IMR-90 (cell line): ENCODE measurements at regions not wholly inside any gene's neighbourhood (a gene's known extent, or its start where the extent isn't known, plus 50 kb on each side); places are given as distances from the start of the nearest gene placed in this dataset.

Experiments used
- ATAC-seq: fragments of 200-7000 bp; cut with Tn5 transposase; 2 replicates; pipeline ENCODE4 v1.9.1; 2020; ENCODE audit warnings: low read depth, mild to moderate bottlenecking, moderate library complexity
- BruUV-seq: library from RNA; stranded (reverse); fragments of 400-500 nt; replicated peaks from 2 replicates; lab custom pipeline; 2021; lab: Mats Ljungman, UMichigan
- CTCF ChIA-PET: fragments of 300-600 bp; formaldehyde crosslinking; extraction: SDS; loops from one replicate; lab custom pipeline; 2021; ENCODE audit warnings: antibody characterized with exemption; lab: Yijun Ruan, JAX
- POLR2A ChIA-PET: fragments of 300-600 bp; sonication (Branson Sonifier 250); formaldehyde crosslinking; loops from one replicate; lab custom pipeline; 2022; ENCODE audit warnings: antibody characterized with exemption; ENCODE audit not compliant: unreplicated experiment; lab: Charles Lee
- DNase-seq: peaks from one replicate; pipeline ENCODE4 v3.0.0; 2013
- H2AFZ ChIP-seq: replicated peaks from 2 replicates; pipeline ENCODE3; 2013; ENCODE audit warnings: low read length, mild to moderate bottlenecking; ENCODE audit not compliant: poor library complexity
- H2AK5ac ChIP-seq: 2 replicates; pipeline ENCODE4 v1.6.1; 2013; ENCODE audit warnings: low read depth, low read length, inconsistent platforms
- H2AK9ac ChIP-seq: replicated peaks from 2 replicates; pipeline ENCODE3; 2013; ENCODE audit warnings: mild to moderate bottlenecking, low read depth, low read length, moderate library complexity; ENCODE audit not compliant: poor library complexity
- H2BK120ac ChIP-seq: 2 replicates; pipeline ENCODE4 v1.6.1; 2013; ENCODE audit warnings: low read depth, low read length, inconsistent platforms
- H2BK15ac ChIP-seq: 3 replicates; pipeline ENCODE4 v1.6.1; 2013; ENCODE audit warnings: low read depth, low read length, inconsistent platforms
- H2BK20ac ChIP-seq: 2 replicates; pipeline ENCODE4 v1.6.1; 2013; ENCODE audit warnings: low read depth, mild to moderate bottlenecking, inconsistent platforms, low read length, moderate library complexity
- H2BK5ac ChIP-seq: 2 replicates; pipeline ENCODE4 v1.6.1; 2013; ENCODE audit warnings: mild to moderate bottlenecking, low read depth, low read length, inconsistent platforms; ENCODE audit not compliant: poor library complexity, severe bottlenecking
- H3K14ac ChIP-seq: replicated peaks from 2 replicates; pipeline ENCODE4 v1.6.1; 2013; ENCODE audit warnings: low read depth, low read length, inconsistent platforms
- H3K18ac ChIP-seq: 2 replicates; pipeline ENCODE4 v1.6.1; 2013; ENCODE audit warnings: low read depth, low read length, control low read depth
- H3K23ac ChIP-seq: 2 replicates; pipeline ENCODE4 v1.6.1; 2013; ENCODE audit warnings: low read depth, low read length, inconsistent platforms
- H3K27ac ChIP-seq: 2 replicates; pipeline ENCODE4 v1.5.1; 2013; ENCODE audit warnings: mild to moderate bottlenecking, control low read depth, low read length; ENCODE audit not compliant: insufficient read depth
- H3K27me3 ChIP-seq: 2 replicates; pipeline ENCODE4 v1.6.1; 2013; ENCODE audit warnings: low read length; ENCODE audit not compliant: control insufficient read depth, insufficient read depth
- H3K36me3 ChIP-seq: 2 replicates; pipeline ENCODE4 v1.6.1; 2013; ENCODE audit warnings: low read length, mixed read lengths; ENCODE audit not compliant: control insufficient read depth, insufficient read depth
- H3K4ac ChIP-seq: 2 replicates; pipeline ENCODE4 v1.6.1; 2013; ENCODE audit warnings: low read depth, low read length, inconsistent platforms
- H3K4me1 ChIP-seq: 2 replicates; pipeline ENCODE4 v1.6.1; 2013; ENCODE audit warnings: low read length, mixed read lengths; ENCODE audit not compliant: control insufficient read depth, insufficient read depth
- H3K4me2 ChIP-seq: 2 replicates; pipeline ENCODE4 v1.6.1; 2013; ENCODE audit warnings: low read depth, mild to moderate bottlenecking, control low read depth, low read length, moderate library complexity
- H3K4me3 ChIP-seq: 2 replicates; pipeline ENCODE4 v1.5.1; 2013; ENCODE audit warnings: low read depth, mild to moderate bottlenecking, control low read depth, low read length, moderate library complexity; ENCODE audit not compliant: insufficient read depth
- H3K56ac ChIP-seq: 2 replicates; pipeline ENCODE4 v1.6.1; 2013; ENCODE audit warnings: low read length, inconsistent platforms; ENCODE audit not compliant: insufficient read depth; ENCODE audit errors: extremely low read depth
- H3K79me1 ChIP-seq, 2 experiments: 2 replicates each; pipeline ENCODE4 v1.6.1; 2013; ENCODE audit warnings: low read length in 2 of 2, inconsistent platforms in 1 of 2, low read depth in 1 of 2
- H3K9ac ChIP-seq: 2 replicates; pipeline ENCODE4 v1.6.1; 2013; ENCODE audit warnings: low read depth, low read length, control low read depth
- H3K9me1 ChIP-seq: 2 replicates; pipeline ENCODE4 v1.6.1; 2013; ENCODE audit warnings: low read length, inconsistent platforms; ENCODE audit not compliant: insufficient read depth
- H3K9me3 ChIP-seq: 2 replicates; pipeline ENCODE4 v1.6.1; 2013; ENCODE audit warnings: low read length; ENCODE audit not compliant: control insufficient read depth, insufficient read depth
- H4K20me1 ChIP-seq: 2 replicates; pipeline ENCODE4 v1.6.1; 2013; ENCODE audit warnings: low read length, inconsistent platforms; ENCODE audit not compliant: insufficient read depth
- H4K5ac ChIP-seq: 2 replicates; pipeline ENCODE4 v1.6.1; 2013; ENCODE audit warnings: mild to moderate bottlenecking, low read depth, low read length, control low read depth
- H4K8ac ChIP-seq, 2 experiments: 2 replicates each; pipeline ENCODE4 v1.6.1; 2013; ENCODE audit warnings: low read depth in 2 of 2, low read length in 2 of 2, control low read depth in 1 of 2, inconsistent platforms in 1 of 2
- H4K91ac ChIP-seq: 2 replicates; pipeline ENCODE4 v1.6.1; 2013; ENCODE audit warnings: low read depth, low read length, inconsistent platforms; ENCODE audit not compliant: insufficient read depth
- CHD1 ChIP-seq: IDR thresholded peaks from 2 replicates; pipeline ENCODE4 v1.6.1; 2012; ENCODE audit warnings: low read depth, low read length, improper control_type of control experiment
- FOS ChIP-seq: fragments of 150-350 bp; IDR thresholded peaks from 2 replicates; pipeline ENCODE4 v1.6.1; 2016; ENCODE audit warnings: low read depth, low read length
- NFE2L2 ChIP-seq: fragments of 150-350 bp; IDR thresholded peaks from 2 replicates; pipeline ENCODE4 v1.6.1; 2016; ENCODE audit warnings: low read depth, mild to moderate bottlenecking, low read length
- WGBS, 2 experiments: methylation state at CpG; one replicate each; pipeline versions ENCODE4 v1.1.5 to v1.1.7; 2013; ENCODE audit warnings: missing lambda C conversion rate in 2 of 2; ENCODE audit not compliant: insufficient read length in 1 of 2; ENCODE audit errors: extremely low coverage in 2 of 2; 5-methylcytosine and 5-hydroxymethylcytosine counted together
- dilution Hi-C: fragments of 300-500 bp; cut with HindIII; formaldehyde crosslinking; loops from one replicate; pipeline ENCODE4 v1.14.3; 2018; ENCODE audit warnings: low sequenced_read_pairs; ENCODE audit not compliant: unreplicated experiment
- in situ Hi-C: fragments of 300-500 bp; cut with MboI; formaldehyde crosslinking; loops from 3 replicates; pipeline ENCODE4 v1.14.3; 2019; ENCODE audit warnings: low sequenced_read_pairs, inconsistent platforms, mixed read lengths
- intact Hi-C: fragments of 100-400 bp; cut with micrococcal nuclease; formaldehyde crosslinking; loops from 2 replicates; pipeline ENCODE4 v1.10.0; 2022
- TF ChIP-seq, protein P1 (sequence below): fragments of 150-350 bp; IDR thresholded peaks from 2 replicates; pipeline ENCODE4 v1.6.1; 2017; ENCODE audit warnings: mild to moderate bottlenecking, antibody characterized with exemption, low read length, low read depth
- TF ChIP-seq, protein P2 (sequence below): fragments of 150-350 bp; IDR thresholded peaks from 2 replicates; pipeline ENCODE4 v1.6.1; 2016; ENCODE audit warnings: low read depth, mild to moderate bottlenecking, low read length, moderate library complexity, borderline replicate concordance
- TF ChIP-seq, protein P3 (sequence below): conservative IDR thresholded peaks from 2 replicates; pipeline ENCODE4 v1.5.1; 2012; ENCODE audit warnings: mild to moderate bottlenecking, low read depth, low read length, improper control_type of control experiment

DNA sequence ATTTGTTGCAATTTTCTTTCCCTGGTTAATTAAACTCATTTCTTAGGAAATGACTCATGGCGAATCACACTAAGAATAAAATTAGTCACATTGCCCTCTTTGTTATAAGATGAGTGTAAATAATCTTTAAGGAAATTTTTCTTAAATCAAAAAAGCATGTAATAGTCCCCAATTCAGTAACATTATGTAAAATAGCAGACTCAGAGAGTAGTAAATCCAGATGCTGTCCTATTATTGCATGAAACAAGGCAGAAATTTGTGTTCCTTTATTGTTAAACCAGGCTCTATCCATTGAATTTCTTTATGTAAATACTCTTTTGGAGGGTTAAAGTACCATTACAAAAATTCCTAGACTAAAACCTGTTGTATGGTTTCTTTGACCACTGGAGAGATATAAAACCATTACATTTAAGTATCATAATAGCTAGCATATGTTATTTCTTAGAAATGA, 154.5 kb upstream of the C1orf87 start:
- H3K14ac ChIP-seq = no peak overlapping the region
- no peak overlapping the region for H4K5ac ChIP-seq
- intact Hi-C loops = no loop called here
- no peak overlapping the region for H3K4me2 ChIP-seq
- no peak overlapping the region for H2AK5ac ChIP-seq
- H3K18ac ChIP-seq = no peak overlapping the region
- H2BK15ac ChIP-seq = no peak overlapping the region
- no peaks in the 10 kb centered on the region for H3K9me1 ChIP-seq
- DNase-seq (peak; percentile 0), ATAC-seq (no peak)
- H3K4me1 ChIP-seq = no peaks in the 10 kb centered on the region
- no peak overlapping the region for H3K9ac ChIP-seq
- no TSS peak for BruUV-seq
- no peak overlapping the region for H2AK9ac ChIP-seq
- POLR2A ChIA-PET = no interaction called here
- WGBS, 2 experiments = no CpG with 5 or more reads among the region's 1 CpG
- H4K8ac ChIP-seq = no peak overlapping the region
- H3K79me1 ChIP-seq = no peaks in the 10 kb centered on the region
- no peaks in the 10 kb centered on the region for H3K27me3 ChIP-seq
- H2AFZ ChIP-seq = no peak overlapping the region
- H2BK5ac ChIP-seq = no peak overlapping the region
- H3K4ac ChIP-seq = no peak overlapping the region
- H3K4me3 ChIP-seq = no peak overlapping the region
- H4K91ac ChIP-seq = no peak overlapping the region
- TF ChIP-seq, protein P1, sequence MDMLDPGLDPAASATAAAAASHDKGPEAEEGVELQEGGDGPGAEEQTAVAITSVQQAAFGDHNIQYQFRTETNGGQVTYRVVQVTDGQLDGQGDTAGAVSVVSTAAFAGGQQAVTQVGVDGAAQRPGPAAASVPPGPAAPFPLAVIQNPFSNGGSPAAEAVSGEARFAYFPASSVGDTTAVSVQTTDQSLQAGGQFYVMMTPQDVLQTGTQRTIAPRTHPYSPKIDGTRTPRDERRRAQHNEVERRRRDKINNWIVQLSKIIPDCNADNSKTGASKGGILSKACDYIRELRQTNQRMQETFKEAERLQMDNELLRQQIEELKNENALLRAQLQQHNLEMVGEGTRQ = no peak
- TF ChIP-seq, protein P2, sequence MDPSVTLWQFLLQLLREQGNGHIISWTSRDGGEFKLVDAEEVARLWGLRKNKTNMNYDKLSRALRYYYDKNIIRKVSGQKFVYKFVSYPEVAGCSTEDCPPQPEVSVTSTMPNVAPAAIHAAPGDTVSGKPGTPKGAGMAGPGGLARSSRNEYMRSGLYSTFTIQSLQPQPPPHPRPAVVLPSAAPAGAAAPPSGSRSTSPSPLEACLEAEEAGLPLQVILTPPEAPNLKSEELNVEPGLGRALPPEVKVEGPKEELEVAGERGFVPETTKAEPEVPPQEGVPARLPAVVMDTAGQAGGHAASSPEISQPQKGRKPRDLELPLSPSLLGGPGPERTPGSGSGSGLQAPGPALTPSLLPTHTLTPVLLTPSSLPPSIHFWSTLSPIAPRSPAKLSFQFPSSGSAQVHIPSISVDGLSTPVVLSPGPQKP = no peak
- TF ChIP-seq FOS (no peak), CHD1 (no peak), NFE2L2 (no peak)
- TF ChIP-seq, protein P3, sequence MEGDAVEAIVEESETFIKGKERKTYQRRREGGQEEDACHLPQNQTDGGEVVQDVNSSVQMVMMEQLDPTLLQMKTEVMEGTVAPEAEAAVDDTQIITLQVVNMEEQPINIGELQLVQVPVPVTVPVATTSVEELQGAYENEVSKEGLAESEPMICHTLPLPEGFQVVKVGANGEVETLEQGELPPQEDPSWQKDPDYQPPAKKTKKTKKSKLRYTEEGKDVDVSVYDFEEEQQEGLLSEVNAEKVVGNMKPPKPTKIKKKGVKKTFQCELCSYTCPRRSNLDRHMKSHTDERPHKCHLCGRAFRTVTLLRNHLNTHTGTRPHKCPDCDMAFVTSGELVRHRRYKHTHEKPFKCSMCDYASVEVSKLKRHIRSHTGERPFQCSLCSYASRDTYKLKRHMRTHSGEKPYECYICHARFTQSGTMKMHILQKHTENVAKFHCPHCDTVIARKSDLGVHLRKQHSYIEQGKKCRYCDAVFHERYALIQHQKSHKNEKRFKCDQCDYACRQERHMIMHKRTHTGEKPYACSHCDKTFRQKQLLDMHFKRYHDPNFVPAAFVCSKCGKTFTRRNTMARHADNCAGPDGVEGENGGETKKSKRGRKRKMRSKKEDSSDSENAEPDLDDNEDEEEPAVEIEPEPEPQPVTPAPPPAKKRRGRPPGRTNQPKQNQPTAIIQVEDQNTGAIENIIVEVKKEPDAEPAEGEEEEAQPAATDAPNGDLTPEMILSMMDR = no peak
- dilution Hi-C loops = no loop called here
- H4K20me1 ChIP-seq = no peaks in the 10 kb centered on the region
- no peak overlapping the region for H2BK20ac ChIP-seq
- H3K27ac ChIP-seq = no peak overlapping the region
- H2BK120ac ChIP-seq = no peak overlapping the region
- CTCF ChIA-PET = no interaction called here
- H3K36me3 ChIP-seq = no peaks in the 10 kb centered on the region
- no peaks in the 10 kb centered on the region for H3K9me3 ChIP-seq
- H3K23ac ChIP-seq = no peak overlapping the region
- in situ Hi-C loops = no loop called here
- no peak overlapping the region for H3K56ac ChIP-seq
